Gastroesophageal sphincter (tissue), 4 donors: ENCODE measurements at regions not wholly inside any gene's neighbourhood (a gene's known extent, or its start where the extent isn't known, plus 50 kb on each side); places are given as distances from the start of the nearest gene placed in this dataset.
"Not testable (repeated sequence)": the region's sequence is repeated elsewhere in the genome, so short reads cannot be mapped to it uniquely, and the experiment has no call there.

Experiments
- ATAC-seq: fragments of 150-250 bp; one replicate; pipeline ENCODE4 v1.9.1; 2016; ENCODE audit warnings: mild to moderate bottlenecking, moderate library complexity
- H3K27ac ChIP-seq, 4 donors: fragments of 200-600 bp; sonication (generic) in 3 of 4; 1 replicate in 3 of 4; 2 replicates in 1 of 4; pipeline ENCODE4 v1.5.1; 2016 to 2019
- H3K27me3 ChIP-seq: fragments of 200-600 bp; sonication (generic); one replicate; pipeline ENCODE4 v1.5.1; 2019
- H3K36me3 ChIP-seq, 2 donors: fragments of 200-600 bp; sonication (generic); one replicate each; pipeline ENCODE4 v1.5.1; 2019; ENCODE audit warnings: control low read depth in 1 of 2
- H3K4me1 ChIP-seq, 3 donors: fragments of 200-600 bp; sonication (generic); 1 replicate in 2 of 3; 2 replicates in 1 of 3; pipeline ENCODE4 v1.5.1; 2016 to 2019; ENCODE audit warnings: control low read depth in 2 of 3
- H3K4me3 ChIP-seq, 2 donors: fragments of 200-600 bp; sonication (generic); one replicate each; pipeline ENCODE4 v1.5.1; 2019; ENCODE audit warnings: mild to moderate bottlenecking in 1 of 2, moderate library complexity in 1 of 2
- H3K9me3 ChIP-seq, 3 donors: fragments of 200-600 bp; sonication (generic); one replicate each; pipeline ENCODE4 v1.5.1; 2017 to 2019; ENCODE audit warnings: control low read depth in 2 of 3
- EP300 ChIP-seq: sonication (generic); formaldehyde crosslinking; IDR thresholded peaks from one replicate; pipeline ENCODE4 v1.6.1; 2017; ENCODE audit warnings: antibody characterized with exemption, mild to moderate bottlenecking
- POLR2A ChIP-seq, 2 donors: fragments of 450-650 bp; IDR thresholded peaks; one replicate each; pipeline ENCODE4 v1.6.1; 2017; ENCODE audit warnings: antibody characterized with exemption in 2 of 2, mild to moderate bottlenecking in 2 of 2, moderate library complexity in 1 of 2
- POLR2AphosphoS5 ChIP-seq: sonication (generic); formaldehyde crosslinking; IDR thresholded peaks from one replicate; pipeline ENCODE4 v1.6.1; 2017; ENCODE audit warnings: antibody characterized with exemption
- WGBS, 2 donors: methylation state at CpG; one replicate each; pipeline ENCODE4 v1.1.5; 2018; ENCODE audit warnings: low coverage in 1 of 2; 5-methylcytosine and 5-hydroxymethylcytosine counted together
- TF ChIP-seq, protein P1 (sequence below), 4 experiments: fragments of 200-600 bp in 2 of 4; fragments of 450-650 bp in 2 of 4; sonication (generic) in 1 of 4; IDR thresholded peaks; one replicate each; pipeline ENCODE4 v1.5.1; 2017 to 2019; ENCODE audit warnings: antibody characterized with exemption in 4 of 4, mild to moderate bottlenecking in 2 of 4, moderate library complexity in 2 of 4

DNA sequence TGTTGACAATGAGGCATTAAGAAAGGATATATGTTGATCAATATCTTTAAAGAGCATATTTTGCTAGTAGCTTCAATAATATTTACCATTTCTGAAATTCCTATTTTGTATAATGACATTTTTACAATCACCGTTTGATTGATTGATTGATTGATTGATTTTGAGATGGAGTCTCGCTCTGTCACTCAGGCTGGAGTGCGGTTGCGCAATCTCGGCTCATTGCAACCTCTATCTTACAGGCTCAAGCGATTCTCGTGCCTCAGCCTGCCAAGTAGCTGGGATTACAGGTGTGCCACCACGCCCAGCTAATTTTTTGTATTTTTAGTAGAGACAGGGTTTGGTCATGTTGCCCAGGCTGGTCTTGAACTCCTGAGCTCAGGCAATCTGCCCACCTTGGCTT, 150.9 kb upstream of the TEX13D start:
- not testable (repeated sequence) for H3K4me1 ChIP-seq, H3K9me3 ChIP-seq, H3K4me3 ChIP-seq, H3K27me3 ChIP-seq, H3K36me3 ChIP-seq, ATAC-seq, H3K27ac ChIP-seq
- 95% methylated on average over 5 of the region's 8 CpGs; no CpG with 5 or more reads in 1 of the 2 donors for WGBS, 2 donors

DNA sequence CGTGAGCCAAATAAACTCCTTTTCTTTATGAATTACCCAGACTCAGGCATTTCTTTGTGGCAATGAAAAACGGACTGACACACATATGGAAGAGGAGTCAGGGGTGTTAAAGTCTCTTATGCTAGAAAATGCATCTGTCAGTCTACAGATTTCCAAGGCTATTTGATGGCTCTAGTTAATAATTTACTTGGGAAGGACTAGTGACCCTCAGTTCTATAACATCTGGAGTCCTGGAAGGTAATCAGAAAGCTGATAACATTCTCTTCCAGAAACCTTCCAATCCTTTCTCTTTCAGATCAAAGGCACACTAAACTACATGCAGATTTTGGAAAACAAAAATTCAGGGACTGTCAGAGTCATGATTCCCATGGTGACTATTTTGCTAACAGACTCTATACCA, 142.0 kb upstream of the TEX13D start:
- Histone ChIP-seq H3K27ac (no peak overlapping the region), H3K36me3 (no peaks in the 10 kb centered on the region), H3K9me3 (no peaks in the 10 kb centered on the region), H3K4me1 (peaks cover 0 to 15% (median 12%) of the 10 kb centered on the region in 3 donors), H3K27me3 (no peaks in the 10 kb centered on the region), H3K4me3 (no peak overlapping the region)
- TF ChIP-seq POLR2A (IDR thresholded peaks at IDR 0.05), result no peak
- TF ChIP-seq, protein P1, sequence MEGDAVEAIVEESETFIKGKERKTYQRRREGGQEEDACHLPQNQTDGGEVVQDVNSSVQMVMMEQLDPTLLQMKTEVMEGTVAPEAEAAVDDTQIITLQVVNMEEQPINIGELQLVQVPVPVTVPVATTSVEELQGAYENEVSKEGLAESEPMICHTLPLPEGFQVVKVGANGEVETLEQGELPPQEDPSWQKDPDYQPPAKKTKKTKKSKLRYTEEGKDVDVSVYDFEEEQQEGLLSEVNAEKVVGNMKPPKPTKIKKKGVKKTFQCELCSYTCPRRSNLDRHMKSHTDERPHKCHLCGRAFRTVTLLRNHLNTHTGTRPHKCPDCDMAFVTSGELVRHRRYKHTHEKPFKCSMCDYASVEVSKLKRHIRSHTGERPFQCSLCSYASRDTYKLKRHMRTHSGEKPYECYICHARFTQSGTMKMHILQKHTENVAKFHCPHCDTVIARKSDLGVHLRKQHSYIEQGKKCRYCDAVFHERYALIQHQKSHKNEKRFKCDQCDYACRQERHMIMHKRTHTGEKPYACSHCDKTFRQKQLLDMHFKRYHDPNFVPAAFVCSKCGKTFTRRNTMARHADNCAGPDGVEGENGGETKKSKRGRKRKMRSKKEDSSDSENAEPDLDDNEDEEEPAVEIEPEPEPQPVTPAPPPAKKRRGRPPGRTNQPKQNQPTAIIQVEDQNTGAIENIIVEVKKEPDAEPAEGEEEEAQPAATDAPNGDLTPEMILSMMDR (IDR thresholded peaks at IDR 0.05), result no peak
- no peak for TF ChIP-seq EP300
- no peak for TF ChIP-seq POLR2AphosphoS5
- WGBS, 2 donors, result 68% methylated on average over 2 of the region's 2 CpGs; no CpG with 5 or more reads in 1 of the 2 donors
- no peak for ATAC-seq

DNA sequence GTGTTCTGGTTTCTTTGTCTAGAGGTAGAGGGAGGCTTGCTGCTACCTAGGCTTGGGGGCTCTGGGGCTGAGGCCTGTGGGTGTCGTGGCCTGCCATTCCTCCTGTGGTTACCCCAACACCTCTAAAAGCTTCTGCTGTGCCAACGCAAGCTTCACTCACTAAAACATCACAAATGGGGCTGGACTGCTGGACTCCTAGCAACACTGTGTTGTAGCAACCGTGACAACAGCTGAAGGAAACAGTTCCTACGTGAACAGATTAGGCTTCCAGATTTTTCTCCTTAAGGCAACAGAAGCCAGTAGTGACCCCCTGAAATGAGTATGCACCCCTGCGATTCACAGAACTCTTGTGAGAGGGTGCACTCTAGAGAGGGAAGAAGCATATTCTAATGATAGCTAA, 138.3 kb upstream of the TEX13D start:
- Histone ChIP-seq H3K27ac (peak overlapping the region; percentile 76 to 89 (median 79)), H3K4me1 (peaks cover 0 to 15% (median 12%) of the 10 kb centered on the region in 3 donors), H3K27me3 (no peaks in the 10 kb centered on the region), H3K4me3 (no peak overlapping the region), H3K36me3 (no peaks in the 10 kb centered on the region), H3K9me3 (no peaks in the 10 kb centered on the region)
- TF ChIP-seq EP300 (no peak), POLR2A (IDR thresholded peaks at IDR 0.05) (no peak), POLR2AphosphoS5 (no peak)
- TF ChIP-seq, protein P1 (IDR thresholded peaks at IDR 0.05), result no peak
- ATAC-seq, result peak; percentile 72
- 60% methylated on average over 1 of the region's 5 CpGs; no CpG with 5 or more reads in 1 of the 2 donors for WGBS, 2 donors

DNA sequence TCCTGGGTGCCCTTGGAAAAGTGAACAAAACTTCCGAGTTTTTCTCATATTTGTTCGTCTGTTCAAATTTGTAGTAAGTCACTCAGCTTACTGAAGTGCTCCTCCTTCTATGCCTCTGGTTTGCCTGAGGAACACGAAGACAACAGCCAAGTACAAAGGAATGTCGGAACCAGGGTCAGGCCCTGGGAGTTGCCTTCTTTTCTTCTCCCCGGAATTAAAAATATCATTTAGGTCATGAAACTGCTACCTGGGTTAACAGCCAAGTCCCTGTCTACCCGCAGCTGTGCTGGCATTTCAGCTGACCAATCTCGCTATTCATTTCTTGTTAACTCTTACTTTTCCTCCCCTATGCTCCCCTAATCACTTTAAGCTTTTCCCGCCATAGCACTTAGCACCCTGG, 137.6 kb upstream of the TEX13D start:
- H3K27ac ChIP-seq, result peak overlapping the region; percentile 76 to 89 (median 79)
- H3K36me3 ChIP-seq, result no peaks in the 10 kb centered on the region
- no peak overlapping the region for H3K4me3 ChIP-seq
- ATAC-seq, result peak; percentile 76
- no peak for TF ChIP-seq POLR2A (IDR thresholded peaks at IDR 0.05)
- no peak for TF ChIP-seq POLR2AphosphoS5
- no peak for TF ChIP-seq EP300
- TF ChIP-seq, protein P1 (IDR thresholded peaks at IDR 0.05), result no peak
- no peaks in the 10 kb centered on the region for H3K9me3 ChIP-seq
- 19 to 37% methylated on average over 4 of the region's 8 CpGs for WGBS, 2 donors
- peaks cover 0 to 15% (median 12%) of the 10 kb centered on the region in 3 donors for H3K4me1 ChIP-seq
- no peaks in the 10 kb centered on the region for H3K27me3 ChIP-seq

DNA sequence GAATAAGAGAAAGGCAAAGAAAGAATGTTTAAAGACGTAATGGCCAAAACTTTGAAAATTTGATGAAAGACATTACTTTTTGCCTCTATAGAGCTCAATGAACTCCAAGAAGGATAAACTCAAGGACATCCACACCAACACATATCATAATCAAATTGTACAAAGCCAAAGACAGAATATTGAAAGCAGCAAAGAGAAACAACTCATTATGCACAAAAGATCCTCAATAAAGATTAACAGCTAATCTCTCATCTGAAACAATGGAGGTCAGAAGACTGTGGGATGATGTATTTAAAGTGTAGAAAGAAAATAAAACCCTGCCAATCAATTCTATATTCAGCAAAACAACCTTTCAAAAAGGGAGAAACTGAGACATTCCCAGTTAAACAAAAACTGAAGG, 129.1 kb upstream of the TEX13D start:
- H3K36me3 ChIP-seq, result no peaks in the 10 kb centered on the region
- H3K9me3 ChIP-seq, result no peaks in the 10 kb centered on the region
- TF ChIP-seq POLR2AphosphoS5 (no peak), POLR2A (IDR thresholded peaks at IDR 0.05) (no peak), EP300 (no peak)
- TF ChIP-seq, protein P1 (IDR thresholded peaks at IDR 0.05), result no peak
- H3K27me3 ChIP-seq, result no peaks in the 10 kb centered on the region
- no peak for ATAC-seq
- H3K4me1 ChIP-seq, result no peaks in the 10 kb centered on the region
- H3K27ac ChIP-seq, result no peak overlapping the region
- H3K4me3 ChIP-seq, result no peak overlapping the region
- 88 to 100% methylated on average over 1 of the region's 1 CpG for WGBS, 2 donors
